ENCODE measurements at regions not wholly inside any gene's neighbourhood (a gene's known extent, or its start where the extent isn't known, plus 50 kb on each side); places are given as distances from the start of the nearest gene placed in this dataset.

- TF ChIP-seq CTCF (IDR thresholded peaks at IDR 0.05) (no peak), POLR2A (IDR thresholded peaks at IDR 0.05) (no peak)
Observed at GRCh38 chr4:136457577-136457976, 1074.7 kb downstream of the PCDH18 start.
